Left kidney (tissue), 1 donor: ENCODE measurements at regions not wholly inside any gene's neighbourhood (a gene's known extent, or its start where the extent isn't known, plus 50 kb on each side); places are given as distances from the start of the nearest gene placed in this dataset.
"Not testable (repeated sequence)": the region's sequence is repeated elsewhere in the genome, so short reads cannot be mapped to it uniquely, and the experiment has no call there.

ENCODE experiments used
- DNase-seq: peaks from one replicate; pipeline ENCODE4 v3.0.0-alpha.2; 2013

DNA sequence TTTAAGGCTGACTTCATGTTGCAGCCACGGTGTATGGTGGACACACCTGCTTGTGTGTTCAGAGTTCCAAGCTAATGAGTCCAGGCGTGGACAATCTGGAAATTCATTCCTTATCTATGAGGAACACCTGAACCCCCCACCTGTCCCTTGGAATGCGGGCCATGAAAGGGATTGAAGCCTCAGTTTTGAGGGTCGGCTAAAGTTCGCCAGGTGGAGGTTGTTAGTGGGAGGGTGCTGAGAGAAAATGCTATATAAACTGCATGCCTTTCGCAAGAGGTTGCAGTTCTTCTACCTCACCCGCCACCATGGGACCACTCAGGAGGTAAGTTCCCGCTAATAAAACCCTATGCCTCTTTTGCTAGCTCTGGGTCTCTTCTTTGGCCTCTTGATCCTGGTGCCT is 348.0 kb downstream of the BCL11B start:
- no peak for DNase-seq

DNA sequence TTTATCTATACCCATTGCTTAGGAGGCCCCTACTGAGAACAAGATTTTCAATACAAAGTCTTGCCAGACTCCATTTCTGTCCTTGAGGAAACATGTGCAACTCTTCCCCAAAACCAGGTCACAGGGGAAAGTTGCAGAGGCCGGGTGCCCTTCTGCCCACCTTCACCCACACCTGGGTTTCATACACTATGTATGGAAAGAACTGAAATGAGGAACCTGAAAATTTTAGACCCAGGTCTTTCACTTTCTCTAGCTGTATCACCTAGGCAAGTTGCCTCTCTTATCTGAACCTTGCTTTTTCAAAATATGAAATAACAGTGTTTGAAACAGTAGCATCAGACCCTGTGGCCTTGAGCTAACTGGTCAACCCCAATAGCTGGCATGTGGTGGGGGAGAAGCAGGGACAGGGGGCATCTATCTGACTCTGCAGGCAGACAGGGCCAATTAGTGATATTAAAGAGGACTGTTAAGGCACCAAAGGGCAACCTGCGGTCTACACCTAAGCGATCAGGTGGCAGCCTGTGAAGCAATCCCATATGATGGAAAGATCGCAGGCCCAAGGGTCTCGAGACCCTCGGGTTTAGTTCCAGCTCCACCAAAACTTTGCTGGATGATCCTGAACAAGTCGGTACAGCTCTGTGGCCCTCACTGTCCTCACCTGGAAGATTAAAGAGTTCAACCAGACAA is 346.5 kb downstream of the BCL11B start:
- no peak for DNase-seq

- no peak for DNase-seq
Observed at GRCh38 chr14:98926146-98926545, 345.9 kb downstream of the BCL11B start.

DNA sequence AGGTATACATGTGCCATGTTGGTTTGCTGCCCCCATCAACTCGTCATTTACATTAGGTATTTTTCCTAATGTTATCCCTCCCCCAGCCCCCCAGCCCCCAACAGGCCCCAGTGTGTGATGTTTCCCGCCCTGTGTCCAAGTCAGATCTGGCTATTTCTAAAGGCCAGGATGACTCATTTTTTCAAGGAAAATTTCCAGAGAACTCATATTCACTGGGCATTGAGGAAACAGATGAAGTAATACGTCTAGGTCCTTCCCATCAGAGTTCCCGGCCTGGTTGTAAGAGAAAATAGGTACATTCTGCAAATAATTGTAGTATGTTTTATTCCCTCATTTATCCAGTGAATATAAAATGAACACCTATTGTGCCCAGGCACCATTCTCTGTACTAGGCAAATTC is 345.2 kb downstream of the BCL11B start:
- no peak for DNase-seq

DNA sequence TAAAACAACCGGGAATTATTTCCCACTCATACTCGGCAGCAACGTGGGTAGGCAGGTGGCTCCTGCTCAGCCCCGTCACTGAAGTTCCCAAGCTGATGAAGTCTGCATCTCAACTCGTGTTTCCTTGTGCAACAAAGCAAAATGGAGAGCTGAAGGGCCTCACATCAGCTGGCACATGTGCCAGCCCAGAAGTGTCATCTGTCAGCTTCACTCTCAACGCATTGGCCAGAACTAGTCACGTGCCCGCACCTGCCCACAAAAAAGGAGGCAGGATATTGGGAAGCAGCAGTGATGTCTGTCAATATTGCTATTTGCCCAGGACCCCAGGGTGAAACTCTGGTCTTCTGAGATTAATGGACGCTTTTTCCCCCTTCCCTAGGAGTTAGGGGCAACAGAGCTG is 344.0 kb downstream of the BCL11B start:
- no peak for DNase-seq

DNA sequence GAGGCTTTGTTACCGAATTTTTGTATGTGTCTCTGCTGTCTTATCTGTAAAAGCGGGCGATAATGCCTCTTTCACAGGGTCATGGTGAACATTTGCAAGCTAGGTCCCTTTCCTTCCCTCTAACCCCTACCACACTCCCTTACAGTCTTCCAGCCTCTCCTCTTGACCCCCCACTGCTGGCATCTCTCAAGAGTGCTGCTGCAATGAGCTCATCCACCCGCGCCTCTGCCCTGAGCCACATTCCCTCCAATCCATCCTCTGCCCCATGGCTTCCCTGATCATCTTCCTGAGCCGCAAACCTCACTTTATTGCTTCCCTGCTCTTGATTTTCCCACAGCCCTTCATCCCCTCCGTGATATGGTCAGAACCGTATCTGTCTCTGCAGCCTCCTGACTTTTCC is 343.6 kb downstream of the BCL11B start:
- no peak for DNase-seq

- DNase-seq: no peak
Observed at GRCh38 chr14:98931126-98931525, 340.9 kb downstream of the BCL11B start.

- DNase-seq: no peak
Observed at GRCh38 chr14:98931911-98932310, 340.1 kb downstream of the BCL11B start.

DNA sequence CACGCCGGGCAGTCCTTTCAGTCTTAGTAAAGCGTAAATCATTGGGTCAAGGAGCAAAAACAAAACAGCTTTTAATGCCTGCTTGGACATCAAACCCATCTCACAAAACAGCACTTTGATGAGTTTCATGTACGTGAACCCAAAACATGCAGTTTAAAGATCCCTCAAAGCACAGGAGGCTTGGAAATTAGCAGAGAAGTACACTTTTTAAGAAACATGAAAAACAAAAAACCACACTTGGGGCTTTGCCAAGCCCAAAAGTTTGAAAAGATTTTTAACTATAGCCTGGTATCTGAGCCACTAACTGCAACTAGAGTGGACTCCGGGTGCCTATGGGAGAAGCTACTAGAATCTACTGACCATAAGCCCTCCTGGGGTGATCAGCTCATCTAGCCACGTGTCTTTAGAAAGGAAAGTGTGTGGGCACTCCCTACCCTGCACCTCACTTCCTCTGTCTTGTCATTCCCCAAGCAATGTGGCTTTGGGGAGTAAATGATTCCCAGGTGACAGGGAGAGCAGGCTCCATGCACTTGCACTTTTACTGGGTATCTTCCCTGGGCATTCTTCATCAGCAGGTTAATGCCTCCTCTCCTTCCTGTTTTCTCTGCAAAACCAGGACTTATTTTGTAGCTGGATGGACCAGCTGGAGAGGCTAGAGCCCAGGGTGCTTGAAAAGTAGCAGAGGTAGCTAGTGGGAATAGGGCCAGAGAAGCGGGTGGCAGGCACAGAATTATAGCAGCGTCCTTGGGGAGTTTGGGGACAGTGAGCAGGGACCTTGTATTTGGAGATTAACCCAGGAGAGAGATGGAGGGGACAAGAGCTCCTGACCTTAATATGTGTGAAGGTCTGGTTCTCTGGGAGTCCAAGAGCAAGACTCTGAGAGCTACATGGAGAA is 339.3 kb downstream of the BCL11B start:
- DNase-seq: no peak

DNA sequence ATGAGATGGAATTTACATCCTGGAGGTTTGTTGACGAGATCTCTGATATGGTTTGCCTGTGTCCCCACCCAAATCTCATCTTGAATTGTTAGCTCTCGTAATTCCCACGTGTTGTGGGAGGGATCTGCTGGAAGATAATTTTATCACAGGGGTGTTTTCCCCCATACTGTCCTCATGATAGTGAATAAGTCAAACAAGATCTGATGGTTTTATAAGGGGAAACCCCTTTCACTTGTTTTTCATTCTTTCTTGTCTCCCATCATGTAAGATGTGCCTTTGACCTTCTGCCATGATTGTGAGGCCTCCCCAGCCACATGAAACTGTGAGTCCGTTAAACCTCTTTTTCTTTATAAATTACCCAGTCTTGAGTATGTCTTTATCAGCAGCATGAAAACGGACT is 337.4 kb downstream of the BCL11B start:
- not testable (repeated sequence) for DNase-seq

GRCh38 chr14:98935921-98936320 is 336.1 kb downstream of the BCL11B start:
- no peak for DNase-seq

GRCh38 chr14:98937021-98937420 is 335.0 kb downstream of the BCL11B start:
- DNase-seq: no peak

DNA sequence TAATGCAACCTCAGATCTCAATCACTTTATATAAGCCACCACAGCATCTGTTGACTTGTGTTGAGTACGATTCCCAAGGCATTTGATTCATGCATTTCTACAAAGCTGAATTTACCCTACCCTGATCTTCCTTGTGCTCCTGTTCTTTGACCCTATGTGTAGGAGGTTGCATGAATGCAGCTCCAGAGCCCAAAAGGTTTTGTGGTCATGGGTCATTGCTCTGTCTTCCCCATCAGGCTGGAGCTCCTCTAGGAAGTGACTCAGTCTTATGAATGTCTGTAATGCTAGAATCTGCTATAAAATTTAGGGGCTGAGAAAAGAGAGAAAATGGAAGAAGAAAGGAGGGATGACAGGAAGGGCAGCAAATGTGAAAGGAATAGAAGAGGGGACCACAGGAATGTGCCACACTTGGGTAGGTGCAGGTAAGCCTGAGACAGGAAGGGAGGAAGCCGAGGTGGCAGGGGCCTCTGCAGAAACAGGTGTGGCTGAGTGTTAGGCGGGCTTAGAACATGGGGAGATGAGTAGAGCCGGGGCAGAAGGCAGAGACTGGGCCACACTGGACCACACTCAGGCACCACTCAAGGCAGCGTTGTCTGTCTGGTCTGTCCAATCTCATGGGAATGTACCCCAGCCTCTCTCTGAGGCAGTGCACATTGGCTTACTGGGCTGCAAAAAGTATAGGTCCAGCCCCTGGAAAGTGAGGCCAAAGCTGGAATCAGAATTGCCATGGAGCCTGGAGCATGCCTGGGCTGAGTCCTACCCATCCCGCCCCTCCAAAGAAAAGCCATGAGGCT is 334.1 kb downstream of the BCL11B start:
- DNase-seq: no peak

DNA sequence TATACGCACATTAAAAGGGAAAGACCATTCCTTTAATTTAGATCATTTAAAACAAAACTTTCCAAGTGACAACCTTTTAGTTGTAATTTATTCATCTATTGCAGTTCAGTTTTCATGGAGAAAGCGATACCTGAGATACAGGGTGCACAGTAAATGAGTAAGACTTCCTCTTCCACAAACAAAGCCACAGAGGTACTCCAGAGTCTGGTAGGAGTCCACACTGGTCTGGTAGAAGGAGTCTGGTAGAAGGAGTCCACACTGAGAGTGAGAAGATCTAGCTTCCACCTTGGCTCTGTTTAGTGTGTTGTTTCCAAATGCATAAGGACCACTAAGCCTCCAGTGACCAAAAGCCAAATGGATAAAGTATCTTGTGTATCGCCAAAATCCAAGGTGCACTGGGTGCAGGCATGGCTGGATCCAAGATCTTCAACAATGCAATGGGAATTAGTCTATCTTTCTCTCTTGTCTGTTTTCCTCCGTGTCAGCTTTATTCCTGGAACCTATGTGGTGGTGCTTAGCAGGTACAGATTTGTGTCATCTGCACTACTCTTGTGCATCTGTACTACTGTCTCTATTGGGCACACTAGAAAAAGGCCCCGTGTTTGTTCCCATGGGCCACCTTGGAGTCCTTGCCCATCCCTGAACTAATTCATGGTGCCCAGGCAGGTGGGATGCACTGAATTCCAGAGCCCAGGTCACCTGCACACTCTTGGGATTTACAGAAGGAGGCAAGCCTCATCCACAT is 331.1 kb downstream of the BCL11B start:
- DNase-seq: no peak

GRCh38 chr14:98941481-98941880 is 330.5 kb downstream of the BCL11B start:
- DNase-seq: no peak

DNA sequence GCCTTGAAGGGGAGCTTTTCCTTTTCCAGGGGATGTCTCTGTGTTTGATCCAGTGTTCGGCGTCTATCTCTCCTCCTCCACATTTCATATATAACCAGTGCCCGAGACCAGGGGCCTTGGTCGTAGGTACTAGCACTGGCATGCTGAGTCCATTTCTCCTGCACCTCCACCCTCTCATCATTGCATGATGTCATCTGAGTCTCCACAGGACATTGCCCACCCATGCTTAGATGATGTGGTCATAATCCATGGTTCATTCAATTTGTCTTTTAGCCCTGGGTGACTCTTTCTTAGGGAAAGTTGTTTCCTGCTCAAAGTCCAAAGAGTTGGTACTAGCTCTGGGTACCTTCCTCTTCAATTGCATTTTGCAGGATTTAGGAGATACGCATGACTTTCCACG is 328.1 kb downstream of the BCL11B start:
- DNase-seq: no peak

DNA sequence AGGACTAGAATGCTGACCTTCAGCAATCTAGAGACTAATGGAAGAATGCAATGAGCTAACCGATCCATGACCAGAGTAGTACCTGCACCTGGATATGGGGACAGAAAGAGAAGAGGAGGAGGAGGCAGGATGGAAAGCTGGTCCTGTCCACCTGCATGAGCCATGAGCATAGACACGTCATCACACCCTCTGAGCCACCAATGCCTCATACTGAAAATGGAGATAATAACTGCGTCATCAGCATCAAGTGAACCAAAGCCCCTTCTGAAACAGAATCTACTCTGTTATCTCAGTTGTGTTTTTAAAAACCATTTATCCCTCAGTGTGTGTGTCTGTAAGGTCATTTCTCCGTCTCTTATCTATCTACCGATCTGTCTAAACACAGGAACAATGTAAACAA is 327.0 kb downstream of the BCL11B start:
- DNase-seq: no peak

DNA sequence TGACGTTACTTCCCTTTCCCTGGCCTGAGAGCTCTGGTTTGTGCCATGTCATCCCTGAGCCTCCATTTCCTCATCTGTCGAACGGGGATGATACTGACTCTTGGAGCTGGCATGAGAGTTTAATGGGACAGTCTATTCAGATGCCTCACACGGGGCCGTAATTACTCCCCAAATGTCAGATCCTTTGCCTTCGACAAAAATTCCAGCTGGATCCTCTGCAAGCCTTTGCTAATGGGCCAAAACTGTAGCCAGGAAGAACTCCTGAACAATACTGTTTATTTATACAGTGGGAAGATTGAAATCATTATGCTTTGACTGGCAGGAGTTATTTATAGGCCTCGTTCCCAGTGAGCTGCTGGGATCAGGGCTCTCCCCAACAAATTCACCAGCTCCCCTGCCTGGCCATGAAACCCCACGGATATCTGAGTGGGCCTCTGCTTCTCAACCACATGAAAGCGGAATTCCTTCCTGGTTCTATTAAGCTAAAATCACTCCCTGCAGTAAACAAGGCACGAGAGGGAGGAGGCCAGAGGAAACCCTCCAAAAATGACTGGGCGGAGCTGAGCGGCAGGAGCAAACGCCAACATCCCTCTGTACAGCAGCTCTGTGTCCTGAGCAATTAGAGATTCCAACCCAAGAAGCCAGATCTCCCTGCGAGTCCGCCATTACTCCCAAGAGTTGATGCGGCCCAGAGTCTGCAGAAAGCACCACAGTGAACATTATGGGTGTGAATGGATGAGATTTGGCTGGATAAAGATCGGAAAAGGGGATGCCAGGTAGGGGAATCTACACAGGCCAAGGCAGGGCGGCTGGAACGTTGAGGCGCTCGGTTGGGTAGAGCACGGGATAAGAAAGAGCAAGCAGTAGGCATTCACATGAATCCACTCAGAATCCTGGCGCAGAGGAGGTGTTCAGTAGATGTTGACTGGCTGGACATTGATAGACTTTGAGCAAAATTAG is 326.1 kb downstream of the BCL11B start:
- no peak for DNase-seq

GRCh38 chr14:98946940-98947339 is 325.1 kb downstream of the BCL11B start:
- peak; percentile 28 for DNase-seq

DNA sequence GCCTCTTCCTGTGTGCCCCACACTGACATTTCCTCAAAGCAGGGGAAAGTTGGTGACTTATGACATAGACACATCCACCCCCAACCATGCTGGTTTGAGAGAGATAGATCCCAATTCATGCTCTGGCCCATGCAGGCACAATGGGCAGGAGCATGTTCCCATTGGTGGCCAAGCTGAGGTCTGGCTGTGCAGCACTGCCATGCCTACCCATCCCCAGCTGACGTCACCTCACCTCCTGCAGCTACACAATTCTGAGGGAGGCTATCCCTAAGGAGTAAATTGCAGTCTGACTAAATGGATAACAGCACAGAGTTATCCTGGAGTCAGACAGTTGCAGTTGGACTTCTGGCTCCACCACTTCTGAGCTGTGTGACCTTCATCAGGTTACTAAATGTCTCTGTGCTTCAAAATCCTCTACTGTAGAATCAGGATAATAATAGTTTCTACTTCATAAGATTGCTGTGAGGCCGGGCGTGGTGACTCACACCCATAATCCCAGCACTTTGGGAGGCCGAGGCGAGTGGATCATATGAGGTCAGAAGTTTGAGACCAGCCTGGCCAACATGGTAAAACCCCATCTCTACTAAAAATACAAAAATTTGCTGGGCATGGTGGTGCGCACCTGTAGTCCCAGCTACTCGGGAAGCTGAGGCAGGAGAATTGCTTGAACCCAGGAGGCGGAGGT is 323.9 kb downstream of the BCL11B start:
- DNase-seq: no peak
